ENCODE measurements at regions not wholly inside any gene's neighbourhood (a gene's known extent, or its start where the extent isn't known, plus 50 kb on each side); places are given as distances from the start of the nearest gene placed in this dataset.

GRCh38 chr3:5426094-5426883 is 238.8 kb downstream of the EDEM1 start:
- DNase-seq (ENCODE audit: low read depth in 4 of 4, low spot score in 3 of 4), result peak; percentile 72 to 87 (median 84)

- DNase-seq (ENCODE audit: low read depth in 4 of 4, low spot score in 3 of 4), result no peak
Observed at GRCh38 chr3:5427021-5427420, 239.5 kb downstream of the EDEM1 start.

- no peak for DNase-seq (ENCODE audit: low read depth in 4 of 4, low spot score in 3 of 4)
Observed at GRCh38 chr3:5427938-5428337, 240.4 kb downstream of the EDEM1 start.

- DNase-seq (ENCODE audit: low read depth in 4 of 4, low spot score in 3 of 4), result peak; percentile 10 to 45 (median 26)
Observed at GRCh38 chr3:5428607-5429516, 241.4 kb downstream of the EDEM1 start.

GRCh38 chr3:5429517-5429890 is 242.0 kb downstream of the EDEM1 start:
- no peak for DNase-seq (ENCODE audit: low read depth in 4 of 4, low spot score in 3 of 4)

- no peak for DNase-seq (ENCODE audit: low read depth in 4 of 4, low spot score in 3 of 4)
Observed at GRCh38 chr3:5430701-5431100, 243.2 kb downstream of the EDEM1 start.

GRCh38 chr3:5431146-5431545 is 243.6 kb downstream of the EDEM1 start:
- no peak for DNase-seq (ENCODE audit: low read depth in 4 of 4, low spot score in 3 of 4)

- no peak for DNase-seq (ENCODE audit: low read depth in 4 of 4, low spot score in 3 of 4)
Observed at GRCh38 chr3:5431811-5432378, 244.4 kb downstream of the EDEM1 start.

- no peak for DNase-seq (ENCODE audit: low read depth in 4 of 4, low spot score in 3 of 4)
Observed at GRCh38 chr3:5437296-5437782, 249.8 kb downstream of the EDEM1 start.

- no peak for DNase-seq (ENCODE audit: low read depth in 4 of 4, low spot score in 3 of 4)
Observed at GRCh38 chr3:5437783-5438323, 250.3 kb downstream of the EDEM1 start.

- DNase-seq (ENCODE audit: low read depth in 4 of 4, low spot score in 3 of 4), result no peak
Observed at GRCh38 chr3:5441401-5441800, 253.9 kb downstream of the EDEM1 start.

- DNase-seq (ENCODE audit: low read depth in 4 of 4, low spot score in 3 of 4), result no peak
Observed at GRCh38 chr3:5442106-5442785, 254.7 kb downstream of the EDEM1 start.

GRCh38 chr3:5442786-5443138 is 255.3 kb downstream of the EDEM1 start:
- no peak for DNase-seq (ENCODE audit: low read depth in 4 of 4, low spot score in 3 of 4)

GRCh38 chr3:5444253-5444652 is 256.7 kb downstream of the EDEM1 start:
- DNase-seq (ENCODE audit: low read depth in 4 of 4, low spot score in 3 of 4), result no peak

- no peak for DNase-seq (ENCODE audit: low read depth in 4 of 4, low spot score in 3 of 4)
Observed at GRCh38 chr3:5445676-5446201, 258.2 kb downstream of the EDEM1 start.

GRCh38 chr3:5448246-5448645 is 260.7 kb downstream of the EDEM1 start:
- no peak for DNase-seq (ENCODE audit: low read depth in 4 of 4, low spot score in 3 of 4)

- DNase-seq (ENCODE audit: low read depth in 4 of 4, low spot score in 3 of 4), result no peak
Observed at GRCh38 chr3:5448816-5449215, 261.3 kb downstream of the EDEM1 start.

GRCh38 chr3:5456199-5456598 is 268.7 kb downstream of the EDEM1 start:
- no peak for DNase-seq (ENCODE audit: low read depth in 4 of 4, low spot score in 3 of 4)

GRCh38 chr3:5458526-5458925 is 271.0 kb downstream of the EDEM1 start:
- DNase-seq (ENCODE audit: low read depth in 4 of 4, low spot score in 3 of 4), result no peak

- DNase-seq (ENCODE audit: low read depth in 4 of 4, low spot score in 3 of 4), result no peak
Observed at GRCh38 chr3:5462086-5462485, 274.6 kb downstream of the EDEM1 start.
